ENCODE measurements at regions not wholly inside any gene's neighbourhood (a gene's known extent, or its start where the extent isn't known, plus 50 kb on each side); places are given as distances from the start of the nearest gene placed in this dataset.

GRCh38 chr10:44161184-44161583 lies 223.7 kb downstream of the CXCL12 start:
- DNase-seq (ENCODE audit: low read depth in 1 of 2, low spot score in 2 of 2) (no peak), FAIRE-seq (no peak)
- Histone ChIP-seq H2BK20ac (ENCODE audit: low read length) (no peak overlapping the region), H3K4me3 (ENCODE audit: extremely low read depth in 1 of 4, insufficient read depth in 2 of 4, low read depth in 3 of 4, low read length in 4 of 4) (no peak overlapping the region), H3K23me2 (ENCODE audit: low read depth, low read length) (no peaks in the 10 kb centered on the region), H2BK12ac (ENCODE audit: low read depth, low read length) (no peak overlapping the region), H3K79me2 (ENCODE audit: control insufficient read depth in 1 of 2, insufficient read depth in 2 of 2, low read length in 2 of 2) (no peaks in the 10 kb centered on the region), H4K91ac (replicated peaks; ENCODE audit: insufficient read length, low read length) (no peak overlapping the region), H3K18ac (ENCODE audit: extremely low read depth, low read length) (no peak overlapping the region), H3K4me1 (replicated peaks in 1 of 4; ENCODE audit: control insufficient read depth in 3 of 4, insufficient read depth in 4 of 4, low read length in 3 of 4) (no peaks in the 10 kb centered on the region), H3K23ac (ENCODE audit: insufficient read length) (no peak overlapping the region), H2BK120ac (replicated peaks; ENCODE audit: low read depth, low read length) (no peak overlapping the region), H2BK5ac (ENCODE audit: low read depth, low read length) (no peak overlapping the region), H3K27me3 (replicated peaks in 1 of 4; ENCODE audit: control insufficient read depth in 3 of 4, extremely low read depth in 1 of 4, insufficient read depth in 3 of 4, low read length in 3 of 4) (no peaks in the 10 kb centered on the region), H3K9ac (replicated peaks in 1 of 4; ENCODE audit: extremely low read depth in 1 of 4, low read depth in 3 of 4, low read length in 3 of 4) (no peak overlapping the region), H4K8ac (ENCODE audit: extremely low read depth, insufficient read depth, low read length) (no peak overlapping the region), H3K4me2 (ENCODE audit: insufficient read depth in 1 of 2, low read depth in 2 of 2, low read length in 2 of 2) (no peak overlapping the region), H3K36me3 (ENCODE audit: control insufficient read depth in 2 of 4, insufficient read depth in 4 of 4, low read length in 3 of 4) (no peaks in the 10 kb centered on the region), H4K20me1 (replicated peaks in 1 of 2; ENCODE audit: control insufficient read depth in 1 of 2, insufficient read depth in 2 of 2, low read length in 2 of 2) (no peaks in the 10 kb centered on the region), H3K9me3 (ENCODE audit: insufficient read depth in 2 of 2, low read depth in 1 of 2, low read length in 1 of 2) (peaks cover 5 to 10% of the 10 kb centered on the region in 2 experiments; a peak in 2 of 4 replicates), H3K14ac (ENCODE audit: insufficient read length) (no peak overlapping the region), H3K79me1 (ENCODE audit: low read depth, low read length) (no peaks in the 10 kb centered on the region), H2AK5ac (ENCODE audit: low read depth, low read length) (no peak overlapping the region), H2AFZ (ENCODE audit: low read length) (no peak overlapping the region), H2BK15ac (ENCODE audit: low read length) (no peak overlapping the region), H3K56ac (replicated peaks; ENCODE audit: insufficient read length, low read depth, low read length) (no peak overlapping the region), H3K4ac (replicated peaks; ENCODE audit: insufficient read length, low read depth, low read length) (no peak overlapping the region), H3K27ac (ENCODE audit: low read depth, low read length) (no peak overlapping the region), H4K5ac (ENCODE audit: insufficient read length, low read depth, low read length) (no peak overlapping the region)
- TF ChIP-seq POLR2AphosphoS5 (IDR thresholded peaks at IDR 0.05; ENCODE audit: low read depth, low read length), result no peak
- TF ChIP-seq SIRT6 (IDR thresholded peaks at IDR 0.05; ENCODE audit: low read length), result no peak
- no peak for TF ChIP-seq RNF2 (IDR thresholded peaks at IDR 0.05; ENCODE audit: borderline replicate concordance, low read depth, low read length, missing control alignments, poor library complexity, severe bottlenecking)
- no peak for TF ChIP-seq EP300 (IDR thresholded peaks at IDR 0.05; ENCODE audit: borderline replicate concordance in 1 of 2, low read depth in 2 of 2, low read length in 2 of 2)
- TF ChIP-seq CREB1 (IDR thresholded peaks at IDR 0.05), result no peak
- no peak for TF ChIP-seq TAF1 (IDR thresholded peaks at IDR 0.05; ENCODE audit: low read depth, low read length)
- no peak for TF ChIP-seq EZH2 (IDR thresholded peaks at IDR 0.05; ENCODE audit: low read depth, low read length, severe bottlenecking)
- TF ChIP-seq CBX5 (IDR thresholded peaks at IDR 0.05; ENCODE audit: low read depth, low read length), result no peak
- no peak for TF ChIP-seq RXRA (IDR thresholded peaks at IDR 0.05; ENCODE audit: insufficient read depth, low read depth, low read length)
- no peak for TF ChIP-seq CBX8 (IDR thresholded peaks at IDR 0.05; ENCODE audit: borderline replicate concordance, low read depth, low read length)
- no peak for TF ChIP-seq PHF8 (conservative IDR thresholded peaks at IDR 0.05; ENCODE audit: low read depth, low read length)
- TF ChIP-seq GABPA (IDR thresholded peaks at IDR 0.05; ENCODE audit: borderline replicate concordance, insufficient read depth, low read length), result no peak
- TF ChIP-seq ATF2 (IDR thresholded peaks at IDR 0.05; ENCODE audit: low read length), result no peak
- POLR2A ChIA-PET (ENCODE audit: partially characterized antibody), result no interaction called here
- CTCF ChIA-PET (ENCODE audit: partially characterized antibody), result no interaction called here

Measured in H1 (cell line).